SK-N-SH treated with all-trans-retinoic acid at 6 μM for 48 hours (cell line): ENCODE measurements at regions not wholly inside any gene's neighbourhood (a gene's known extent, or its start where the extent isn't known, plus 50 kb on each side); places are given as distances from the start of the nearest gene placed in this dataset.
"Not testable (repeated sequence)": the region's sequence is repeated elsewhere in the genome, so short reads cannot be mapped to it uniquely, and the experiment has no call there.

Experiments used
- ATAC-seq: fragments of 200-7000 bp; cut with Tn5 transposase; 3 replicates; pipeline ENCODE4 v1.9.1; 2020; ENCODE audit warnings: mild to moderate bottlenecking, moderate library complexity
- ARNTL ChIP-seq: fragments of 450-650 bp; formaldehyde crosslinking; IDR thresholded peaks from 2 replicates; pipeline ENCODE4 v1.5.0; 2020; ENCODE audit warnings: low read depth, mild to moderate bottlenecking, moderate library complexity, borderline replicate concordance
- BACH2 ChIP-seq: fragments of 250-450 bp; sonication (Bioruptor Pico); IDR thresholded peaks from 2 replicates; pipeline ENCODE4 v1.9.0; 2021; ENCODE audit warnings: mild to moderate bottlenecking, borderline replicate concordance
- CREB5 ChIP-seq: fragments of 250-450 bp; sonication (Bioruptor Pico); IDR thresholded peaks from 2 replicates; pipeline ENCODE4 v1.5.1; 2020; ENCODE audit warnings: low read depth, mild to moderate bottlenecking, moderate library complexity
- CSDC2 ChIP-seq: fragments of 250-450 bp; sonication (Bioruptor Pico); IDR thresholded peaks from 2 replicates; pipeline ENCODE4 v1.5.0; 2020; ENCODE audit warnings: mild to moderate bottlenecking, moderate library complexity
- CSRNP3 ChIP-seq: fragments of 250-450 bp; sonication (Bioruptor Pico); IDR thresholded peaks from 2 replicates; pipeline ENCODE4 v1.5.1; 2021; ENCODE audit warnings: mild to moderate bottlenecking, moderate library complexity
- ESRRG ChIP-seq: fragments of 250-450 bp; sonication (Bioruptor Pico); IDR thresholded peaks from 2 replicates; pipeline ENCODE4 v1.6.1; 2021; ENCODE audit warnings: mild to moderate bottlenecking
- GLIS3 ChIP-seq: fragments of 250-450 bp; sonication (Bioruptor Pico); IDR thresholded peaks from 2 replicates; pipeline ENCODE4 v1.5.0; 2020; ENCODE audit warnings: mild to moderate bottlenecking, moderate library complexity
- ISL1 ChIP-seq: fragments of 250-450 bp; sonication (Bioruptor Pico); IDR thresholded peaks from 2 replicates; pipeline ENCODE4 v2.1.2; 2022; ENCODE audit warnings: mild to moderate bottlenecking, moderate library complexity
- OSR1 ChIP-seq: fragments of 250-450 bp; sonication (Bioruptor Pico); IDR thresholded peaks from 2 replicates; pipeline ENCODE4 v1.8.0; 2022; ENCODE audit warnings: moderate library complexity, mild to moderate bottlenecking, inconsistent platforms
- PATZ1 ChIP-seq: fragments of 250-450 bp; sonication (Bioruptor Pico); IDR thresholded peaks from 2 replicates; pipeline ENCODE4 v1.8.0; 2020; ENCODE audit warnings: mild to moderate bottlenecking, moderate library complexity, borderline replicate concordance
- POU6F1 ChIP-seq: fragments of 250-450 bp; sonication (Bioruptor Pico); IDR thresholded peaks from 2 replicates; pipeline ENCODE4 v1.8.0; 2021; ENCODE audit warnings: low read depth, mild to moderate bottlenecking, moderate library complexity, borderline replicate concordance
- PPARA ChIP-seq: fragments of 250-450 bp; sonication (Bioruptor Pico); IDR thresholded peaks from 2 replicates; pipeline ENCODE4 v1.5.0; 2020; ENCODE audit warnings: mild to moderate bottlenecking, borderline replicate concordance
- RARB ChIP-seq: fragments of 250-450 bp; sonication (Bioruptor Pico); IDR thresholded peaks from 2 replicates; pipeline ENCODE4 v1.8.0; 2021; ENCODE audit warnings: mild to moderate bottlenecking, moderate library complexity
- SNAI2 ChIP-seq: fragments of 250-450 bp; sonication (Bioruptor Pico); IDR thresholded peaks from 2 replicates; pipeline ENCODE4 v1.5.0; 2020; ENCODE audit warnings: mild to moderate bottlenecking, moderate library complexity
- TCF4 ChIP-seq: fragments of 250-450 bp; sonication (Bioruptor Pico); IDR thresholded peaks from 2 replicates; pipeline ENCODE4 v1.8.0; 2021; ENCODE audit warnings: mild to moderate bottlenecking, moderate library complexity, borderline replicate concordance
- TOX ChIP-seq: fragments of 250-450 bp; sonication (Bioruptor Pico); IDR thresholded peaks from 2 replicates; pipeline ENCODE4 v1.8.0; 2021; ENCODE audit warnings: mild to moderate bottlenecking, moderate library complexity, borderline replicate concordance
- TSHZ2 ChIP-seq: fragments of 250-450 bp; sonication (Bioruptor Pico); IDR thresholded peaks from 2 replicates; pipeline ENCODE4 v1.5.0; 2020; ENCODE audit warnings: mild to moderate bottlenecking, moderate library complexity
- ZNF565 ChIP-seq: fragments of 450-650 bp; formaldehyde crosslinking; conservative IDR thresholded peaks from 2 replicates; pipeline ENCODE4 v1.5.0; 2020; ENCODE audit warnings: low read depth, mild to moderate bottlenecking, moderate library complexity
- ZNF70 ChIP-seq: fragments of 450-650 bp; formaldehyde crosslinking; IDR thresholded peaks from 2 replicates; pipeline ENCODE4 v1.5.0; 2020; ENCODE audit warnings: mild to moderate bottlenecking, moderate library complexity

GRCh38 chr9:82490019-82490499, 501.5 kb downstream of the SPATA31D1 start:
- peak; percentile 46 for ATAC-seq
- TF ChIP-seq POU6F1 (CRISPR knock-in tag) (no peak), ISL1 (CRISPR knock-in tag) (0 out of 2 replicates have a peak, but pooled peaks have one; percentile 27), BACH2 (CRISPR knock-in tag) (no peak), ZNF565 (CRISPR knock-in tag) (no peak), GLIS3 (CRISPR knock-in tag) (no peak), TOX (CRISPR knock-in tag) (no peak)

- not testable (repeated sequence) for ATAC-seq
These were observed 502.2 kb downstream of the SPATA31D1 start for GRCh38 chr9:82490821-82491220.

GRCh38 chr9:82491604-82492003, 503.0 kb downstream of the SPATA31D1 start:
- TF ChIP-seq PATZ1 (no peak), CREB5 (0 out of 2 replicates have a peak, but pooled peaks have one; percentile 32), CSRNP3 (no peak), ISL1 (CRISPR knock-in tag) (0 out of 2 replicates have a peak, but pooled peaks have one; percentile 13), TCF4 (no peak), PPARA (CRISPR knock-in tag) (no peak)
- ATAC-seq = no peak

GRCh38 chr9:82492274-82492673, 503.7 kb downstream of the SPATA31D1 start:
- TF ChIP-seq CREB5 = no peak
- TF ChIP-seq TSHZ2 (CRISPR knock-in tag) = no peak
- TF ChIP-seq OSR1 (CRISPR knock-in tag) = no peak
- TF ChIP-seq PPARA (CRISPR knock-in tag) = no peak
- no peak for TF ChIP-seq BACH2 (CRISPR knock-in tag)
- no peak for TF ChIP-seq ZNF70
- TF ChIP-seq ARNTL (CRISPR knock-in tag) = no peak
- TF ChIP-seq TOX (CRISPR knock-in tag) = no peak
- TF ChIP-seq SNAI2 (CRISPR knock-in tag) = no peak
- TF ChIP-seq GLIS3 (CRISPR knock-in tag) = no peak
- TF ChIP-seq PATZ1 = no peak
- no peak for TF ChIP-seq CSRNP3
- TF ChIP-seq ISL1 (CRISPR knock-in tag) = no peak
- TF ChIP-seq POU6F1 (CRISPR knock-in tag) = no peak
- no peak for TF ChIP-seq CSDC2 (CRISPR knock-in tag)
- no peak for TF ChIP-seq ESRRG
- TF ChIP-seq RARB (CRISPR knock-in tag) = no peak
- TF ChIP-seq, all 23 proteins: peak for 0
- no peak for ATAC-seq
